EL (cell line): ENCODE measurements at regions not wholly inside any gene's neighbourhood (a gene's known extent, or its start where the extent isn't known, plus 50 kb on each side); places are given as distances from the start of the nearest gene placed in this dataset.

Source experiments
- DNase-seq: peaks from one replicate; pipeline ENCODE4 v3.0.0-alpha.2; 2016

GRCh38 chr1:224486801-224487583, 52.4 kb upstream of the WDR26 start:
- no peak for DNase-seq

- DNase-seq: peak; percentile 33
Observed at GRCh38 chr1:224488806-224489499, 54.4 kb upstream of the WDR26 start.

- DNase-seq: no peak
Observed at GRCh38 chr1:224489534-224490365, 55.2 kb upstream of the WDR26 start.

- no peak for DNase-seq
Observed at GRCh38 chr1:224490549-224491537, 56.2 kb upstream of the WDR26 start.

- no peak for DNase-seq
Observed at GRCh38 chr1:224492015-224492414, 57.4 kb upstream of the WDR26 start.

- no peak for DNase-seq
Observed at GRCh38 chr1:224492632-224493031, 58.0 kb upstream of the WDR26 start.

- DNase-seq: no peak
Observed at GRCh38 chr1:224493269-224493668, 58.7 kb upstream of the WDR26 start.

GRCh38 chr1:224494343-224494742, 59.7 kb upstream of the WDR26 start:
- DNase-seq: no peak

GRCh38 chr1:224495866-224496265, 61.3 kb upstream of the WDR26 start:
- DNase-seq: no peak

GRCh38 chr1:224496826-224497225, 62.2 kb upstream of the WDR26 start:
- DNase-seq: no peak

- peak; percentile 87 for DNase-seq
Observed at GRCh38 chr1:224497714-224498573, 63.3 kb upstream of the WDR26 start.

GRCh38 chr1:224498574-224499170, 64.1 kb upstream of the WDR26 start:
- DNase-seq: peak; percentile 74

- DNase-seq: peak; percentile 25
Observed at GRCh38 chr1:224499204-224499603, 64.6 kb upstream of the WDR26 start.

GRCh38 chr1:224500796-224501195, 66.2 kb upstream of the WDR26 start:
- DNase-seq: no peak

GRCh38 chr1:224501836-224502235, 67.2 kb upstream of the WDR26 start:
- DNase-seq: no peak

GRCh38 chr1:224502459-224503160, 68.0 kb upstream of the WDR26 start:
- no peak for DNase-seq

- DNase-seq: peak; percentile 81
Observed at GRCh38 chr1:224503161-224504118, 68.8 kb upstream of the WDR26 start.

- DNase-seq: no peak
Observed at GRCh38 chr1:224504297-224505041, 69.9 kb upstream of the WDR26 start.
